Keratinocyte (primary cell): ENCODE measurements at regions not wholly inside any gene's neighbourhood (a gene's known extent, or its start where the extent isn't known, plus 50 kb on each side); places are given as distances from the start of the nearest gene placed in this dataset.

Experiments used
- CTCF ChIP-seq, 3 experiments: IDR thresholded peaks in 1 of 3; conservative IDR thresholded peaks in 1 of 3; optimal IDR thresholded peaks in 1 of 3; 2 replicates in 2 of 3; 3 replicates in 1 of 3; pipeline versions ENCODE3 to v1.5.1; 2011; ENCODE audit warnings: low read length in 3 of 3, mild to moderate bottlenecking in 3 of 3, moderate library complexity in 2 of 3, control low read depth in 1 of 3, inconsistent platforms in 1 of 3; ENCODE audit not compliant: insufficient read depth in 2 of 3; ENCODE audit errors: extremely low read depth in 1 of 3
- EZH2 ChIP-seq: IDR thresholded peaks from one replicate; pipeline ENCODE4 v1.6.1; 2012; ENCODE audit warnings: inconsistent platforms, mild to moderate bottlenecking, low read length, moderate library complexity

- TF ChIP-seq CTCF (optimal IDR thresholded peaks at IDR 0.05 in 1 of 3, IDR thresholded peaks at IDR 0.05 in 1 of 3, conservative IDR thresholded peaks at IDR 0.05 in 1 of 3; ENCODE audit: extremely low read depth in 1 of 3, insufficient read depth in 2 of 3, low read length in 3 of 3) (no peak), EZH2 (no peak)
Observed at GRCh38 chr17:83145358-83145738, 65.9 kb downstream of the METRNL start.
